Neural cell (in vitro differentiated cells): ENCODE measurements at regions not wholly inside any gene's neighbourhood (a gene's known extent, or its start where the extent isn't known, plus 50 kb on each side); places are given as distances from the start of the nearest gene placed in this dataset.

ENCODE experiments used
- H2AFZ ChIP-seq: fragments of 200-600, 300-800 bp; sonication (generic), shearing (Covaris generic); 2 replicates; pipeline ENCODE4 v1.6.0; 2014; ENCODE audit warnings: low read depth, mild to moderate bottlenecking, antibody characterized with exemption, low read length, moderate library complexity
- H3F3A ChIP-seq: fragments of 200-600 bp; shearing (Covaris generic); 2 replicates; pipeline ENCODE4 v1.6.1; 2016; ENCODE audit warnings: mild to moderate bottlenecking, moderate library complexity, mixed read lengths, antibody characterized with exemption, low read length; ENCODE audit not compliant: insufficient read depth, poor library complexity, severe bottlenecking
- H3K27ac ChIP-seq: fragments of 200-600, 300-800 bp; sonication (generic), shearing (Covaris generic); 2 replicates; pipeline ENCODE4 v1.5.1; 2014; ENCODE audit warnings: mild to moderate bottlenecking, low read length, moderate library complexity
- H3K27me3 ChIP-seq: fragments of 300-800, 200-600 bp; sonication (generic), shearing (Covaris generic); 2 replicates; pipeline ENCODE4 v1.6.0; 2014; ENCODE audit warnings: mild to moderate bottlenecking, low read depth, low read length, moderate library complexity; ENCODE audit not compliant: insufficient read depth
- H3K36me3 ChIP-seq: fragments of 300-800, 200-600 bp; sonication (generic), shearing (Covaris generic); 2 replicates; pipeline ENCODE4 v1.5.1; 2014; ENCODE audit warnings: mild to moderate bottlenecking, antibody characterized with exemption, low read length, moderate library complexity; ENCODE audit not compliant: insufficient read depth
- H3K4me2 ChIP-seq: fragments of 300-800, 200-600 bp; sonication (generic), shearing (Covaris generic); 2 replicates; pipeline ENCODE4 v1.6.0; 2014; ENCODE audit warnings: mild to moderate bottlenecking, low read length
- H3K4me3 ChIP-seq: fragments of 300-800, 200-600 bp; sonication (generic), shearing (Covaris generic); 2 replicates; pipeline ENCODE4 v1.5.1; 2014; ENCODE audit warnings: mild to moderate bottlenecking, low read length, moderate library complexity
- H3K79me2 ChIP-seq: fragments of 200-600 bp; shearing (Covaris generic); replicated peaks from 2 replicates; pipeline ENCODE4 v1.6.0; 2014; ENCODE audit warnings: mild to moderate bottlenecking, low read length, moderate library complexity; ENCODE audit not compliant: insufficient read depth
- H3K9ac ChIP-seq: fragments of 300-800, 200-600 bp; sonication (generic), shearing (Covaris generic); 2 replicates; pipeline ENCODE4 v1.6.1; 2016; ENCODE audit warnings: mild to moderate bottlenecking, low read length, mixed read lengths
- H3K9me2 ChIP-seq: fragments of 200-600 bp; shearing (Covaris generic); 2 replicates; pipeline ENCODE4 v1.6.1; 2016; ENCODE audit warnings: mild to moderate bottlenecking, low read length, mixed read lengths; ENCODE audit not compliant: insufficient read depth
- H3K9me3 ChIP-seq: fragments of 200-600, 300-800 bp; sonication (generic), shearing (Covaris generic); 2 replicates; pipeline ENCODE4 v1.6.1; 2016; ENCODE audit warnings: mild to moderate bottlenecking, mixed run types, low read length, moderate library complexity, mixed read lengths
- H4K20me1 ChIP-seq: fragments of 200-600 bp; shearing (Covaris generic); 2 replicates; pipeline ENCODE4 v1.6.1; 2016; ENCODE audit warnings: mild to moderate bottlenecking, mixed run types; ENCODE audit not compliant: insufficient read depth
- CTCF ChIP-seq: fragments of 450-650 bp; IDR thresholded peaks from 2 replicates; pipeline ENCODE4 v1.5.1; 2014; ENCODE audit warnings: antibody characterized with exemption, mild to moderate bottlenecking, moderate library complexity; ENCODE audit not compliant: poor library complexity, severe bottlenecking
- EP300 ChIP-seq: fragments of 450-650 bp; conservative IDR thresholded peaks from 2 replicates; pipeline ENCODE4 v1.6.1; 2014; ENCODE audit warnings: antibody characterized with exemption, mild to moderate bottlenecking, moderate library complexity; ENCODE audit not compliant: poor library complexity, severe bottlenecking
- EZH2 ChIP-seq: fragments of 200-600, 300-800 bp; shearing (Covaris generic), sonication (generic); IDR thresholded peaks from 2 replicates; pipeline ENCODE4 v1.6.1; 2014; ENCODE audit warnings: antibody characterized with exemption, low read length, borderline replicate concordance, mild to moderate bottlenecking; ENCODE audit not compliant: insufficient read depth, poor library complexity, severe bottlenecking
- MXI1 ChIP-seq: fragments of 450-650 bp; conservative IDR thresholded peaks from 2 replicates; pipeline ENCODE4 v1.6.1; 2014; ENCODE audit warnings: antibody characterized with exemption, mild to moderate bottlenecking; ENCODE audit not compliant: poor library complexity, severe bottlenecking
- POLR2AphosphoS5 ChIP-seq: IDR thresholded peaks from 2 replicates; pipeline ENCODE4 v1.6.1; 2012
- RAD21 ChIP-seq: fragments of 450-650 bp; conservative IDR thresholded peaks from 2 replicates; pipeline ENCODE4 v1.6.1; 2014; ENCODE audit warnings: antibody characterized with exemption, mild to moderate bottlenecking, moderate library complexity
- REST ChIP-seq: IDR thresholded peaks from 2 replicates; pipeline ENCODE4 v1.6.1; 2012; ENCODE audit warnings: borderline replicate concordance
- SMC3 ChIP-seq: fragments of 450-650 bp; conservative IDR thresholded peaks from 2 replicates; pipeline ENCODE4 v1.6.1; 2014; ENCODE audit warnings: antibody characterized with exemption, mild to moderate bottlenecking, moderate library complexity; ENCODE audit not compliant: poor library complexity
- TAF1 ChIP-seq: IDR thresholded peaks from 2 replicates; pipeline ENCODE4 v1.6.1; 2012; ENCODE audit warnings: low read depth

- Histone ChIP-seq H3K4me2 (no peak overlapping the region), H3K9ac (no peak overlapping the region), H3K9me3 (no peaks in the 10 kb centered on the region), H3K9me2 (no peaks in the 10 kb centered on the region), H3K79me2 (no peaks in the 10 kb centered on the region), H3K4me3 (no peak overlapping the region), H3K36me3 (no peaks in the 10 kb centered on the region), H3K27ac (no peak overlapping the region), H4K20me1 (no peaks in the 10 kb centered on the region), H3K27me3 (no peaks in the 10 kb centered on the region), H2AFZ (no peak overlapping the region), H3F3A (no peaks in the 10 kb centered on the region)
- TF ChIP-seq REST: no peak
- TF ChIP-seq MXI1: no peak
- no peak for TF ChIP-seq EZH2
- TF ChIP-seq EP300: no peak
- TF ChIP-seq CTCF: no peak
- no peak for TF ChIP-seq RAD21
- no peak for TF ChIP-seq POLR2AphosphoS5
- TF ChIP-seq SMC3: no peak
- no peak for TF ChIP-seq TAF1
Measured at GRCh38 chr4:188289531-188290125, 150.4 kb downstream of the TRIML1 start.

GRCh38 chr4:188295899-188296298, 156.7 kb downstream of the TRIML1 start:
- H3K9me3 ChIP-seq: no peaks in the 10 kb centered on the region
- H3K27ac ChIP-seq: no peak overlapping the region
- H3K4me3 ChIP-seq: no peak overlapping the region
- TF ChIP-seq EP300 (no peak), REST (no peak), EZH2 (no peak), CTCF (no peak), RAD21 (no peak), MXI1 (no peak)
- H3K27me3 ChIP-seq: no peaks in the 10 kb centered on the region
- H3K79me2 ChIP-seq: no peaks in the 10 kb centered on the region
- no peaks in the 10 kb centered on the region for H4K20me1 ChIP-seq
- no peak overlapping the region for H3K9ac ChIP-seq
- H2AFZ ChIP-seq: no peak overlapping the region
- no peaks in the 10 kb centered on the region for H3K36me3 ChIP-seq
- H3K4me2 ChIP-seq: no peak overlapping the region
- no peaks in the 10 kb centered on the region for H3F3A ChIP-seq
- H3K9me2 ChIP-seq: no peaks in the 10 kb centered on the region
